Testis (tissue), 2 donors: ENCODE measurements at regions not wholly inside any gene's neighbourhood (a gene's known extent, or its start where the extent isn't known, plus 50 kb on each side); places are given as distances from the start of the nearest gene placed in this dataset.

Experiments
- CTCF ChIP-seq, 3 experiments: fragments of 450-650 bp in 2 of 3; fragments of 200-600 bp in 1 of 3; sonication (generic) in 1 of 3; IDR thresholded peaks; one replicate each; pipeline ENCODE4 v1.5.1; 2016 to 2019; ENCODE audit warnings: antibody characterized with exemption in 3 of 3, mild to moderate bottlenecking in 2 of 3, moderate library complexity in 1 of 3
- POLR2A ChIP-seq: fragments of 450-650 bp; IDR thresholded peaks from one replicate; pipeline ENCODE4 v1.6.1; 2017; ENCODE audit warnings: antibody characterized with exemption, mild to moderate bottlenecking, moderate library complexity

GRCh38 chr1:187229496-187229895 is 400.7 kb downstream of the PLA2G4A start:
- TF ChIP-seq CTCF (IDR thresholded peaks at IDR 0.05) (no peak), POLR2A (no peak)
